ENCODE measurements at regions not wholly inside any gene's neighbourhood (a gene's known extent, or its start where the extent isn't known, plus 50 kb on each side); places are given as distances from the start of the nearest gene placed in this dataset.

GRCh38 chr15:62886431-62887071 lies 156.0 kb upstream of the TPM1 start:
- no peaks in the 10 kb centered on the region for H3K9me3 ChIP-seq (ENCODE audit: control insufficient read depth, low read length)
- H3K36me3 ChIP-seq (ENCODE audit: control insufficient read depth, insufficient read depth, low read length), result no peaks in the 10 kb centered on the region
- H3K4me1 ChIP-seq, result no peaks in the 10 kb centered on the region
- TF ChIP-seq CTCF (IDR thresholded peaks at IDR 0.05), result no peak
- H3K27ac ChIP-seq, result no peak overlapping the region
- H3K27me3 ChIP-seq (ENCODE audit: control insufficient read depth, insufficient read depth, low read length), result no peaks in the 10 kb centered on the region
- no peak overlapping the region for H3K4me2 ChIP-seq (ENCODE audit: low read length)
- H3K9ac ChIP-seq, result no peak overlapping the region
- no peak overlapping the region for H3K4me3 ChIP-seq (ENCODE audit: low read depth, low read length)
- no peaks in the 10 kb centered on the region for H3K79me2 ChIP-seq
- H2AFZ ChIP-seq, result no peak overlapping the region

GRCh38 chr15:62887113-62887570 lies 155.4 kb upstream of the TPM1 start:
- no peaks in the 10 kb centered on the region for H3K27me3 ChIP-seq (ENCODE audit: control insufficient read depth, insufficient read depth, low read length)
- no peaks in the 10 kb centered on the region for H3K4me1 ChIP-seq
- no peak overlapping the region for H3K9ac ChIP-seq
- no peak overlapping the region for H3K4me3 ChIP-seq (ENCODE audit: low read depth, low read length)
- H2AFZ ChIP-seq, result no peak overlapping the region
- H3K9me3 ChIP-seq (ENCODE audit: control insufficient read depth, low read length), result no peaks in the 10 kb centered on the region
- H3K79me2 ChIP-seq, result no peaks in the 10 kb centered on the region
- H3K4me2 ChIP-seq (ENCODE audit: low read length), result no peak overlapping the region
- no peaks in the 10 kb centered on the region for H3K36me3 ChIP-seq (ENCODE audit: control insufficient read depth, insufficient read depth, low read length)
- no peak for TF ChIP-seq CTCF (IDR thresholded peaks at IDR 0.05)
- H3K27ac ChIP-seq, result no peak overlapping the region

GRCh38 chr15:62888623-62889022 lies 153.9 kb upstream of the TPM1 start:
- Histone ChIP-seq H3K4me1 (no peaks in the 10 kb centered on the region), H3K36me3 (ENCODE audit: control insufficient read depth, insufficient read depth, low read length) (no peaks in the 10 kb centered on the region), H3K9ac (no peak overlapping the region), H3K79me2 (no peaks in the 10 kb centered on the region), H3K4me2 (ENCODE audit: low read length) (no peak overlapping the region), H3K27me3 (ENCODE audit: control insufficient read depth, insufficient read depth, low read length) (no peaks in the 10 kb centered on the region), H3K27ac (no peak overlapping the region), H3K9me3 (ENCODE audit: control insufficient read depth, low read length) (no peaks in the 10 kb centered on the region), H3K4me3 (ENCODE audit: low read depth, low read length) (no peak overlapping the region), H2AFZ (no peak overlapping the region)
- TF ChIP-seq CTCF (IDR thresholded peaks at IDR 0.05), result no peak

GRCh38 chr15:62889141-62889661 lies 153.3 kb upstream of the TPM1 start:
- no peaks in the 10 kb centered on the region for H3K79me2 ChIP-seq
- H3K9me3 ChIP-seq (ENCODE audit: control insufficient read depth, low read length), result no peaks in the 10 kb centered on the region
- H3K36me3 ChIP-seq (ENCODE audit: control insufficient read depth, insufficient read depth, low read length), result no peaks in the 10 kb centered on the region
- no peak overlapping the region for H3K4me2 ChIP-seq (ENCODE audit: low read length)
- no peak for TF ChIP-seq CTCF (IDR thresholded peaks at IDR 0.05)
- H3K4me3 ChIP-seq (ENCODE audit: low read depth, low read length), result no peak overlapping the region
- no peaks in the 10 kb centered on the region for H3K4me1 ChIP-seq
- H2AFZ ChIP-seq, result no peak overlapping the region
- H3K27ac ChIP-seq, result no peak overlapping the region
- H3K9ac ChIP-seq, result no peak overlapping the region
- no peaks in the 10 kb centered on the region for H3K27me3 ChIP-seq (ENCODE audit: control insufficient read depth, insufficient read depth, low read length)
